ENCODE measurements at regions not wholly inside any gene's neighbourhood (a gene's known extent, or its start where the extent isn't known, plus 50 kb on each side); places are given as distances from the start of the nearest gene placed in this dataset.

DNA sequence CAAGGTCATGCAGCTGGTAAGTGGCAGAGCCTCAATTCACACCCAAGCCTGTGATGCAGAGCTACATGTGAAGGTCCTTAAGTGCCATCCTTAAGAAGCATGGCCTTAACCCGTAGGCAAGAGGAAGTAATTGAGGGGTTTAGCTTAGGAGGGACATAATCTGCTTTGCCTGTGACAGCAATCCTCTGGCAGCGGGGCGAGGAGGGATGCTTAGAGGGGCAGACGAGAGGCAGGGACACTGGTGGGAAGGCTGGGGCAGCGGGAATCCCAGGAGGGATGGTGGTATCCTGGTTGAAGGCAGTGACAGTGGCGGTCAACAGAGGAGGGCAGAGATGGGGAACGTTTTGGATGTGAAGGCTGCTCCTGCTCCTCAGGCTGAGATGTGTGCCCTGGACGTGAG is 88.1 kb downstream of the EFNB1 start:
- DNase-seq = no peak

DNA sequence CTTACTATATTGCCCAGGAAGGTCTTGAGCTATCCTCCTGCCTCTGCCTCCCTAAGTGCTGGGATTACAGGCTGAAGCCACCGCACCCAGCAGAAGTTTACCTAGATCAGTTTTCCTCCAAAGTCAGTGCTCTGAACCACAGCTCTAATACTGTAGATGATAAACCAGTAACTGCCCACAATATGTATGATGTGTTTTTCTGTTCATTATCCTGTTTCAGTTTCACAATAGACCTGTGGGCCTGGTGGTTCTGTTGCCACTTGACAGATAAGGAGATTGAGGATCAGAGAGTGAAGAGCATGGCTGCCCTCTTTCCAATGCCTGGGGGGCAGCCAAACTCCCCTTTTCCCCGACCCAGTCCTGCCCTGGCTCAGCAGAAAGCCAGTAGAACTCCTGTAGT is 87.0 kb downstream of the EFNB1 start:
- DNase-seq = no peak

DNA sequence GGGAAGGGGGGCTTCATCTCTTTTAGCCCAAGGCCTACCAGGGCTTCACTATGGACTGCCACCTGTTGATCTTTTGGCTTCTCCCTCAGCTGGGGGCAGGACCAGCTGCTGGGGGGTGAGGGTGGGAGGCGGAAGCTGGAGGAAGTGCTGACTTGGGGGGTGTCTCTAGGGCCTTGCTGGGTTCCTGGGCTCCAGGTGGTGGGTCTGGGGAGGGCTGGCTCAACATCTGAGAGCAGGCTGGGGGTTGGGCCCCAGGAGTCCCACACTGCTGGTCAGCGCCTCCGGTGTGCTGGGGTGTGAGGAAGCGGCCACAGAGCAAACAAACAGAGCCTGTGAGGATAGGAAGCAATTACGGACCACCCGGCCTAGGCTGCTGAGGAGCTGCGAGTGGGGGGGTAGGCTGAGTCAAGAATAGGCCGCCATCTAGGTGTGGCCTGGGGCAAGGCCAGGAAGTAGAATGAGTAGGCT is 85.7 kb downstream of the EFNB1 start:
- DNase-seq = no peak

DNA sequence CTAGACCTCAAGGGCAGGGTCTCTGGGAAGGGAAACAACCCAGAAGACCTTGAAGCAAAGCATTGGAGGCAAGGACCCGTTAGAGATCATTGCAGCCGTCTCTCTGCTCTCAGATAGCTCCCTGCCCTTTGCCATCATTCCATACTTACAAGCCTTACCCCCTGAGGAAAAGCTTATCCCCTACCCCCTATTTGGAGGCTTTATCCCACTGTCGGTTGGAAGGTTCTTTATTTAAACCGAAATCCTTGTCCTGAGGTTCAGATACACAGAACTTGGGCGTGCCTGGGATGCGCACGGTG is 84.4 kb downstream of the EFNB1 start:
- DNase-seq = no peak

DNA sequence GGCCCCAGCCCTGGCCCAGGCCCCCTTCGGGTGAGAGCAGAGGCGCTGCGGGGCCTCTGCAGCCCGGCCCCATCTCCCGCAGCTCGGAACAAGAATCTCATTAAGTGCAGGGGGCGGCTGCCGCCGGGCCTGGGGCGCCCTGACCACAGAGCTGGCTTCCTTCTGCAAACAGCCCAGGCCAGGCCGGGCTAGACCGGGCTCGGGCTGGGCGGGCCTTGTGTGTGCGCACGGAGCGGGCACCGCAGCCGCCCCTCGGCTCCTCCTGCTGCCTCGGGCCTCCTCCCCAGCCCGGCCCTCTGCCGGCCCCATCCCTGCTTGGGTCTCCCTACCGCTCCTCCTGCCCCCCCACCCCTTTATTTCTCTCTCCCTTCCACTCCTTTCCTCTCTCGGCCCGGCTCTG is 83.3 kb downstream of the EFNB1 start:
- DNase-seq = no peak

DNA sequence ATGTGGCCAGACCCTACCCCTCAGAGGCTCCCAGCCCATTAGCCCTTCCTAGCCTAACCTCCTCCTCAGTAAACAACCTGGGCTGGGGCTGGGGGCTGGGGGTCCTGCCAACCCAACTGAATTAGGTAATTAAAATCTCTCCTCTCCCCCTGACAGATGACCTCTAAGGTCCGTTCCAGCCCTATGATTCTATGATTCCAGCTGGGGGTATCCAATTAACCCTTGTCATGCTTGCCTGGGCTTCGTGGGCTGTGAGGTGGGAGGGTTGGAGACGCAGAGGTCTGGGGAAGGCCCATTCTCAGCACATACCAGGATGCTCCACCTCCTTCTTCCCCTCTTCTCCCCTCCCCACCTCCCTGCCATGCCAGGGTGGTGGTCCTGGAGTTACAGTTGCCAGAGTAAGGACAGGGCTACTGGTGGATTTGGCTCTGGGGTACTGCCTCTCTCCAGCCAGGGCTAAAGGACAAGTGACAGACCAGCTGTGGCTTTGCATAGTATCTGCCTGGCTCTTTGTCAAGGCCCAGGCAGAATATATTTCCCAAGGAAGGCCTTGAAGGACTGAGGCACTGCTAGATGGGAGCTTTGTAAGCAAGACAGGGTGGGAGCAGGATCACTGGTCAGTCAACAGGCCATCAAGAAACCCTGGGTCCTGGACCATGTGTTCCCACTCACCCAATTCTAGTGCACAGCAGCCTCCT is 82.1 kb downstream of the EFNB1 start:
- no peak for DNase-seq

DNA sequence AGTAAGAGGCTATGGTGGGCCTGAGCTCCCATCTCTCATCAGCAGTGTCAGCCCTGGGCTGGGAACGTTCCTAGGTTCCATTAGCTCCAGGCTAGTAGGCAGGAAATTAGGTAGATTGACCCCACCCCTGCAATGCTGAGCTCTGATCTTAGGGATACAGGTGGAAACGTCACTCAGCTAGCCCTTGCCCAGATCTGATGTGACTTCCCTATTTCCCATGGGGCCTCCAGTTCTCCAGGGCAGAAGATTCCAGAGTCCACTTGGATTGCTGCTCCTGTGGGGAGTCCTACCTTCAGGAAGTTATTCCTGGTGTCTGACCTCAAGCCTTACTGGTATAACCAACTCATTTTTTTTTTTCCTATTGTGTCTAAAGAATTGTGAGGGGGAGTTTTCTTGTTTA is 81.1 kb downstream of the EFNB1 start:
- DNase-seq = no peak

DNA sequence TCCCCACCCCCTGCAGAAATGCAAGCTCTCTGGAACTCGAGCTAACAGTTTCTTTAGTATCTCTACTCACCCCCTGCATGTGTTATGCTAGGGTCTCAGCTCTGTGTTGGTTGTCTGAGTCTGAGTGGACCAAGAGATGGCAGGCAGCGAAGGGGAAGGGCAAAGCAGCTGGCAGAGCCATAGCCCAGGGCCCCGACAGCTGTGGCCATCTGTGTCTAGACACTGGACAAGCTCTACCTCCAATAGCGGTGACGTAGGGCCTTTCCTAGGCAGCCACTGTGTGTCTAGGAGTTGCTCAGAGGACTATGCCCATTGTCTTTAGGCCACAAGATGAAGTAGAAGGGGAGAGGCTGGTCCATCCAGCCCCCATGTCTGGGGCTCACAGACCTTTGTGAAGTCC is 79.2 kb downstream of the EFNB1 start:
- no peak for DNase-seq

DNA sequence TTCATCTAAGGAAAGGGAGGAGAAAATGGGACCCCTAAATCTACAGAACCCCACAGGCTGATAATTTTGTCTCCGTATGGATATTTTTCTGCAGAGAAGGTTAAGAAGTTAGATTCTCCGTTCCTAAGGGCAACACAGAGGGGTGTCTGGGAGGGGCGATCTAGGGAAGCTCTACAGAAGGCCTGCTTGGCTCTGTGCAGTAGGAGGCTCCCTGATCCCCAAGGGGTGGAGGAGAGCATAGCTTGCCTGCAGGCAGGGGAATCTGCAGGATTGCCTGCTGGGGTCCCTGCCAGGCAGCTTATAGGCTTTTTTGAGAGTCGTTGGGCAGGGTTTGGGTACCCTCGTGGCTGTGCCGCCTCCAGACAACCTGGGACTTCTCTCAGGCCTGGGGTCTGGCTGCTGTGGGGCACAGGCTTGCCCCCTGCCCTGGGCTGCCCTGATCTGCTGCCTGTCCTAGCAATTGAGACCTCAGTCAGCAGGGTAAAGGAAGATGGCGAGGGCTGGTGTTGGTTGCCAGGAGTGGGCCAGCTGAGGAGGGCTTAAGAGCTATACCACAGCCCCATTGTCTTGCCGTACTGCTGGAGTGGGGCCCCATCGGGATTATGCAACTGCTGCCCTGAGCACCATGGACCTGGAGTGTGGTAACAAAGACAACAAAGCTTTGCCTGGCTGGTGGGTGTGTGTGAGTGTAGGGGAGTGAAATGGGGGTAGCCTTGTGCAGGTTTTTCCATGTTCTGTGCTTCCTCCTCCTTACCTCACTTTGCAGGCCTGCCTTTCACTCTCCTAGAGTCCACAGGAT is 74.1 kb downstream of the EFNB1 start:
- DNase-seq = no peak

DNA sequence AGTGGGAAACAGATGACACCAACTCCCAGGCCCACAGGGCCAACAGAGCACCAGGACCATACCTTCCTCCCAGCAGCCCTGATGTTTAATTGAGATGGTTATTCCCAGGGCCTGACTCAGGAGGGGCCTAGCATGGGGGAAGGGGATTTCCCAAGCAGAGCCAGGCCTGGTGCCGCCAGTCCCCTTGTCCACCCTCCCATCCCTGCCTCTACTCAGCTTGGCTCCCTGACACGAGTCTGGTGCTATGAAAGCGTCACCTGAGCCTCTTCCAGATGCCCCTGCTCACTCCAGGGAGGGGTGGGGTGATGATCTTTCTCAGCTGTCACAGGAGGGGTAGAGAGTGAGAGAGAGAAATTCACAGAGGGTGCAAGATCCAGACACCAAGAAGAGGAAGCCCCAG is 72.7 kb downstream of the EFNB1 start:
- DNase-seq = no peak

DNA sequence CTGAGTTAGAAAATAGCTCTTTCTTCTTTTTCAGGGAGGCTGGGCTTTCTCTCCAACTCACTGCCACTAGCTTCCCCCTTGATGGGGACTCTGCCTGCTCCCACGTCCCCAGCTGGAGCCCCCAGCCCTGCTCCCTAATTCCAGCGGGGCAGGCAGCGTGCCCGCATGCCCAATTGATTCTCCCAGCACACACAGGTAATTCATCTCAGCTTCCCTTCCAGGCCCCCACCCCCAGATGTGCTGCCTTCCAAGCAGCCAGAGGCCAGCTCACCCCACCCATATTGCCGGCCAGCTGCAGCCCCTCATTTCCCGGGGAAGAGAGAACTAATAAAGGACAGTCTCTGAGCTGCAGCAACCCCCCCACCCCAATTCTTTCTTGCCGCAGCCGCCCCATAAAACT is 69.8 kb downstream of the EFNB1 start:
- DNase-seq = no peak

DNA sequence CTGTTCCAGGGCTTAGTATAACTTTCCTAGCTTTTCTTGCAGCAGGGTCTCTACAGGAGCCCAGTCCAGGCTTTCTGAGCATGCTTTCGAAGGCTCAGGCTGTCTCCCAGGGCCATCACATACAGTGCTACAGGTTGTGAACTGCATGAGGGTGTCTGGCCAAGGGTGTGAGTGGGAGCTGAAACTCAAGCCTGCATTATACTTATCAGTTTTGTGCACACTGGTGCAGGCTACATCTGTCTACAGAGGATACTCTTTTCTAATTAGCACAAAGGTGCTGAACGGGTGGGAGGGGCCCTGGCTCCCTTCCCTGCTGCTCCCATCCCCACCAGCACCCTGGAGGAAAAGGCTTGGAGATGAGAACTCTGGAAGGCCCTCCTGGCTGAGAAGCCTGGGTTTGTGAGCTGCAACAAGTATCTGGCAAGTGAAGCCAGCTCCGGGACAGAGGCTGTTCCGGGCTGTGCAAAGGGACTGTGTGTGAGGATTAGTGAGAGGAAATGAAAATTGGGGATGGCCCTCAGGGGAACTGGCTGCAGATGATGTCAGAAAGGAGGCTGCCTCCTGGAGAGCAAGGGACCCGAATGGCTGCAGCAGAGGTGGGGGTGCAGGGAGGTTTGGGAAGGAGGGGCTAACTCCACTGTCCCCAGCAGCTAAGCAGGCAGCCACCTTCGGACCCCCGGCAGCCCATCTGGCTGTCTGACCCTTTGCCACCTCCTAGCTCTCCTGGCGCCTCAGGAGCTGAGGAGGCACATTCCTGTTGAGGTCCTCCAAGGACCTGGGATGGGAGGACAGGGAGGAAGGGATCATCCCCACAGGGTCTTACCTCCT is 68.5 kb downstream of the EFNB1 start:
- DNase-seq = no peak

DNA sequence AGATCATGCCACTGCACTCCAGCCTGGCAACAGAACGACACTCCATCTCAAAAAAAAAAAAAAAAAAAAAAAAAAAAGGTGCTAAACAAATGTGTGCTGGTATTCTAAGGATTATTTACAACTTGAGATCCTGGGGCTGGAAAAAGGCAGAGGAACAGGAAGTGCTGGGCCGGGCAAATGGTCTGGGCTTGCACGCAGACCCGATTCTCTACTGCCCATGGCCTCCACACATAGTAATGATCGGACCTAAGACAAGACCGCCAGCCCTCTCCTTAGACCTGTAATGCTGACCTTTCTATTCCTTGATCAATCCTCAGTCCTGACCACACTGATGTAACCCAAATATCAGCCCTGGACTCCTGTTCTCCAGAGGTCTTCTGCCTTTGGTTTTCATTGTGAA is 67.8 kb downstream of the EFNB1 start:
- no peak for DNase-seq

DNA sequence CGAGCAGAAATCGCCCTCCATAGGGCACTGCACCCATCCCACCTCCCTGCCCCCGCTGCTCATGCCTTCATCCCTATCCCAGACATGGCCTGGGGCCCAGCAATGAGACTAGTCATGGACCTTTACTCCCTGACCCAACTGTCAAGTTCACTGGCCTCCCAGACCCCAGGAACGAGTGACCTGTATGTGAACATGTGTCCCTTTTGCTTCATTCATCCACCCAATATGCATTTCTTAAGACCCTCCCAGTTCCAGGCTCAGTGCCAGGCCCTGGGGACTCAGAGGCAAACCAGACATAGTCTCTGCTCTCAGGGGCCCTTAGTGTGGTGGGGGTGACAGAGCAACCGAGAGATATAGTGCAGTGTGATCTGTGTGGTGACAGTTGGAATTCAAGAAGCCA is 67.0 kb downstream of the EFNB1 start:
- no peak for DNase-seq

DNA sequence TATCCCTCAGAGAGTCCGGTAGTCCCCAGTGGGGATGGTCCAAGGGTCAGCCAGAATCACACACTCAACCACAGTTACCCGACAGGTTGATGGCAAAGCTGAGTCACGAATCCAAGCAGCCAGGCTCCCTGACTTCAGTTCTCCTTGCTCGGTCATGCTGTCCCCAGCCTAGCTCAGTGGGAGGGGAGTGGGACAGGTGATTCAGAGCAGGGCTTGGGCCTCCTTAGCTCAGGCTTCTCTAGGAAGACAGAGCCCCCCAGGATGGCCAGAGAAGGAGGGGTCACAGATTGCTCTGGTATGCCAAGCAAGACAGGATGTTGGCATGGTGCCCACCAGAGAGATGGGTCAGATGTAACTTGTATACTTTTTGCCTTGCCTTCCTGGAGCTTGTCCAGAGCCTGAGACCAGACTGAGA is 66.5 kb downstream of the EFNB1 start:
- no peak for DNase-seq

DNA sequence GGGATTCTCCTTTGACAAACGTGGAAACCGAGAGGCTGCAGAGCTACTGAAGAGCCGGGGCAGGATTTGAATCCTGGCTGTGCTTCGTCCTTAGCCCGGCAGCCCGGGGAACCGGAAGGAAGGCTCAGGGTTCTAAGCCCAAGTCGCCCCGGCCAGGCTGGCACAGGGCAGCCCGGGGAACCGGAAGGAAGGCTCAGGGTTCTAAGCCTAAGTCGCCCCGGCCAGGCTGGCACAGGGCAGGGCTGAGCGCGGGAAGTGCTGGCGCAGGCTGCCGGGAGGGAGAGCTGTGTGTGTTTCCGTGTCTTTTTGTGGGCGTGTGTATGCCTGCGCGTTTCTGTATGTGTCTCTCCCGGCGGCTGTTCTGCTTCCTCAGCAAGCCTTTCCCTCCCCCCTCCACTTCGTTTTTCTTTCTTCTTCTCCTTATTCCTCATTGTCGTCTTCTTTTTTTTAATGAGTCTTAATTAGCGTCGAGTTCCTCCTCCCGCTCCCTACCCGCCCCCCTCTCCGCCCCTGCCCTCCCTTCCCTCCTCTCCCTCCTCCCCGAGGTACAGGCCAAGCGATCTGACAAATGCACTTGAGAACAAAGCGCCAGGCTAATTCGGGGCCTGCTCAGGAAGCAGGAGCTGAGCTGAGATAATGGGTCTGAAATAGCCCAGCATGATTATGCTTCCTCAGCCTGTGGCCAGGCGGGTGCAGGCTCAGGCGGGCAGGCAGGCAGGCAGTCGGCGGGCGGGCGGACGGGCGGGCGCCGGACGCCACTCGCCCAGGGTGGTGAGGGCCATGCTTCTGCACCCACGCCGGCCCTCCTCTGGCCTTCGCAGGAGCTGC is 65.9 kb downstream of the EFNB1 start:
- DNase-seq = peak; percentile 52

DNA sequence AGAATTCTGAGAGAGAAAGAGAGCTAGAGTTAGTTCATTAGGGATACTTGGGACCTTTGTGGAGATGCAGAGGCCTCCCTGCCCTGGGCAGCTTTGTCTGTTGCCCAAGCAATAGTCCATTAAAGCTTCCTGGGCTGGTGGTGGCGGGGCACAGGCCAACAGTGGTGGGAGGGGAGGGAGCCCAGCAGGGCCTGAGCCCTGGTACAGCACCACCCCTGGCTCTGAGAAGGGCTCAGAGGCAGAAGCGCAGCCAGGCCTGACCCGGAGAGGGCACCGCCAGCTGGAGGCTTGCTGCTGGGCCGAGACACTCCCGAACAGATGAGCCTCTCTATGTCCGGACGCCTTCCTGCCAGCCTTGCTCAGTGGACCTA is 65.3 kb downstream of the EFNB1 start:
- no peak for DNase-seq

DNA sequence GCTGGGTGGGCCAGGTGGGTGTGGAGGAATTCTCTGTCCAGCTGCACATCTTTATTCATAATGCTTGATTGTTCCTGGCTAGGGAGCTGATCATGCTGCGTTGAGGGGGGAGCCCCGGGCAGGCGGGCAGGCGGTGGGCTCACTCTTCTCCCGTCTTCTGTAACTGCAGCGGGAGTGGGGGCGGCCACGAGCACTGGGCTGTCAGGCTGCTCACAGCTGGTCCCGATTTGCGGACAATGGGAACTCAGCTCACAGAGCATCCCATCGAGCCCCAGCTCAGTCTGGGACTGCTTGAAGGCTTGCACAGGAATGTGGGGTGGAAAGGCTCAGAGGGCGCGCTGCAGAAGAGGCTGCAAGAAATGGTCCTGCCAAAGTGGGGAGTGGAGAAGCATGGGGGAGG is 63.8 kb downstream of the EFNB1 start:
- DNase-seq = no peak

DNA sequence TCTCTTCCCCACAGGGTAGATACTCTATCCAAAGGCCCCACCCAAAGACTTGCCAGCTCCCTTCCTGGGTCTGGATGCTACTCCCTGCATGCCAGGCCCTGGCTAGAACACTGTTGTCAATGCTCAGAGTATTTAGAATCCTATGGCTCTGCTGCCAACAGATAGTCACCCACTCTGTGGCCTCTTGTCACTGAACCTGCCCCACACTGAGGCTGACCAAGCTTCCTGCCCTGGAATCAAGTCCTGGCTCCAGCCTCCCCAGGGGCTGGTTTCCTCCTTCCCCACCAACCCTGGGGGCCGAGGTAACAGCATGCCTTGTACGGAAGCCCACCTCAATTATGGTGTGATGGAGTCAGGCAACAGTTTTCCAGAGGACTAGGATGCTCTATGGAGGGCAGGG is 63.3 kb downstream of the EFNB1 start:
- no peak for DNase-seq

Measured in activated CD8-positive, alpha-beta memory T cell treated with anti-CD3 and anti-CD28 coated beads, Interleukin-2, amount 50 U/mL, for 48 hours (primary cell).